GM12878 (cell line): ENCODE measurements at regions not wholly inside any gene's neighbourhood (a gene's known extent, or its start where the extent isn't known, plus 50 kb on each side); places are given as distances from the start of the nearest gene placed in this dataset.

ENCODE experiments used
- ATAC-seq: fragments of 200-7000 bp; cut with Tn5 transposase; 3 replicates; pipeline ENCODE4 v1.9.1; 2020; ENCODE audit warnings: mild to moderate bottlenecking, moderate library complexity
- BruUV-seq: library from RNA; stranded (reverse); fragments of 400-500 nt; replicated peaks from 2 replicates; lab custom pipeline; 2021; lab: Mats Ljungman, UMichigan
- CTCF ChIA-PET: fragments of 300-600 bp; sonication (Branson Sonifier 250); formaldehyde crosslinking; extraction: SDS; loops from one replicate; lab custom pipeline; 2021; ENCODE audit warnings: inconsistent platforms; lab: Yijun Ruan, JAX
- POLR2A ChIA-PET: fragments of 350-600 bp; formaldehyde crosslinking; extraction: SDS; loops from one replicate; lab custom pipeline; 2021; ENCODE audit warnings: inconsistent platforms; lab: Charles Lee
- RAD21 ChIA-PET: fragments of 300-600 bp; sonication (Branson Sonifier 250); formaldehyde crosslinking; loops from one replicate; lab custom pipeline; 2023; ENCODE audit warnings: antibody characterized with exemption; ENCODE audit not compliant: unreplicated experiment; lab: Charles Lee
- SMC1A ChIA-PET: fragments of 300-600 bp; sonication (Branson Sonifier 250); formaldehyde crosslinking; loops from one replicate; lab custom pipeline; 2023; ENCODE audit not compliant: unreplicated experiment, uncharacterized antibody; lab: Charles Lee
- DNase-seq: peaks from one replicate; pipeline ENCODE4 v3.0.0-alpha.2; 2011; ENCODE audit warnings: low read depth, low spot score
- FAIRE-seq: peaks from 3 replicates; lab custom pipeline; 2011; peaks lifted over from hg19 to GRCh38; lab: Jason Lieb, UNC
- H2AFZ ChIP-seq: 2 replicates; pipeline ENCODE4 v1.6.0; 2011; ENCODE audit warnings: low read depth, low read length, control low read depth; ENCODE audit not compliant: control insufficient read depth
- H3K27ac ChIP-seq: 2 replicates; pipeline ENCODE4 v1.5.1; 2011; ENCODE audit warnings: control low read depth; ENCODE audit not compliant: control insufficient read depth, insufficient read depth
- H3K27me3 ChIP-seq, 2 experiments: replicated peaks in 1 of 2; 2 replicates each; pipeline versions ENCODE4 v1.6.0 to v1.6.1; 2011; ENCODE audit warnings: low read length in 1 of 2; ENCODE audit not compliant: control insufficient read depth in 2 of 2, insufficient read depth in 2 of 2
- H3K36me3 ChIP-seq, 2 experiments: 2 replicates each; pipeline ENCODE4 v1.5.1; 2011; ENCODE audit warnings: low read length in 1 of 2; ENCODE audit not compliant: control insufficient read depth in 2 of 2, insufficient read depth in 2 of 2
- H3K4me1 ChIP-seq: 2 replicates; pipeline ENCODE4 v1.6.1; 2011; ENCODE audit warnings: mild to moderate bottlenecking, low read length, moderate library complexity, mixed read lengths; ENCODE audit not compliant: control insufficient read depth, insufficient read depth
- H3K4me2 ChIP-seq: 2 replicates; pipeline ENCODE4 v1.6.0; 2011; ENCODE audit warnings: control low read depth; ENCODE audit not compliant: control insufficient read depth, insufficient read depth
- H3K4me3 ChIP-seq: fragments of 200-600 bp; sonication (generic); 2 replicates; pipeline ENCODE4 v1.5.1; 2016
- H3K79me2 ChIP-seq: 2 replicates; pipeline ENCODE4 v1.6.0; 2011; ENCODE audit warnings: low read length; ENCODE audit not compliant: control insufficient read depth, insufficient read depth
- H3K9ac ChIP-seq: 2 replicates; pipeline ENCODE4 v1.8.0; 2011; ENCODE audit warnings: low read length, control low read depth, mixed read lengths; ENCODE audit not compliant: control insufficient read depth, insufficient read depth
- H3K9me3 ChIP-seq: replicated peaks from 3 replicates; pipeline ENCODE4 v1.5.1; 2011; ENCODE audit warnings: mild to moderate bottlenecking, low read length; ENCODE audit not compliant: control insufficient read depth, insufficient read depth
- H4K20me1 ChIP-seq: 2 replicates; pipeline ENCODE4 v1.6.0; 2011; ENCODE audit not compliant: control insufficient read depth, insufficient read depth
- ASH2L ChIP-seq: fragments of 300-600, 200-600 bp; sonication (generic); IDR thresholded peaks from 2 replicates; pipeline ENCODE4 v1.6.1; 2017; ENCODE audit warnings: low read depth, mild to moderate bottlenecking, borderline replicate concordance
- CHD1 ChIP-seq: IDR thresholded peaks from 2 replicates; pipeline ENCODE4 v1.6.1; 2012; ENCODE audit warnings: low read depth, low read length, improper control_type of control experiment
- CREB1 ChIP-seq: IDR thresholded peaks from 2 replicates; pipeline ENCODE4 v1.6.1; 2012; ENCODE audit warnings: low read depth, mild to moderate bottlenecking, inconsistent platforms
- MEF2A ChIP-seq: IDR thresholded peaks from 2 replicates; pipeline ENCODE4 v1.6.1; 2011; ENCODE audit warnings: low read depth, mild to moderate bottlenecking, low read length, moderate library complexity; ENCODE audit not compliant: insufficient read depth
- POLR2A ChIP-seq: IDR thresholded peaks from 2 replicates; pipeline ENCODE4 v1.6.1; 2011; ENCODE audit warnings: low read depth, mild to moderate bottlenecking, low read length
- POLR2AphosphoS2 ChIP-seq: IDR thresholded peaks from 2 replicates; pipeline ENCODE4 v1.6.1; 2011; ENCODE audit warnings: low read depth, mild to moderate bottlenecking, low read length, improper control_type of control experiment, moderate library complexity
- POLR2AphosphoS5 ChIP-seq: IDR thresholded peaks from 2 replicates; pipeline ENCODE4 v1.6.1; 2011; ENCODE audit warnings: mild to moderate bottlenecking, low read length, inconsistent platforms
- POU2F2 ChIP-seq: IDR thresholded peaks from 3 replicates; pipeline ENCODE4 v1.6.1; 2011; ENCODE audit warnings: low read depth, mild to moderate bottlenecking, low read length, borderline replicate concordance
- TCF12 ChIP-seq: IDR thresholded peaks from 2 replicates; pipeline ENCODE4 v1.6.1; 2011; ENCODE audit warnings: low read depth, mild to moderate bottlenecking, low read length
- YBX1 ChIP-seq: fragments of 450-650 bp; IDR thresholded peaks from 2 replicates; pipeline ENCODE4 v1.6.1; 2016; ENCODE audit warnings: antibody characterized with exemption
- WGBS: methylation state at CpG from one replicate; pipeline ENCODE4 v1.1.6; 2016; ENCODE audit warnings: low lambda C conversion rate; ENCODE audit not compliant: insufficient replicate concordance, insufficient coverage; ENCODE audit errors: missing lambda C conversion rate; 5-methylcytosine and 5-hydroxymethylcytosine counted together
- in situ Hi-C: fragments of 300-500 bp; cut with MboI; formaldehyde crosslinking; loops from 9 replicates; pipeline ENCODE4 v1.14.3; 2018; ENCODE audit warnings: mixed read lengths
- intact Hi-C: fragments of 100-400 bp; cut with micrococcal nuclease; formaldehyde crosslinking; loops from one replicate; pipeline ENCODE4 v1.14.2; 2022; ENCODE audit not compliant: unreplicated experiment
- TF ChIP-seq, protein P1 (sequence below): fragments of 450-650 bp; IDR thresholded peaks from 2 replicates; pipeline ENCODE4 v1.6.1; 2016; ENCODE audit warnings: mild to moderate bottlenecking
- TF ChIP-seq, protein P2 (sequence below): IDR thresholded peaks from 2 replicates; pipeline ENCODE4 v1.6.1; 2011; ENCODE audit warnings: low read depth, low read length, improper control_type of control experiment, borderline replicate concordance
- TF ChIP-seq, protein P3 (sequence below), 3 experiments: IDR thresholded peaks in 2 of 3; conservative IDR thresholded peaks in 1 of 3; 2 replicates each; pipeline ENCODE4 v1.5.1; 2011; ENCODE audit warnings: low read depth in 3 of 3, low read length in 3 of 3, mild to moderate bottlenecking in 3 of 3, control low read depth in 2 of 3, moderate library complexity in 2 of 3, inconsistent platforms in 1 of 3, mixed read lengths in 1 of 3; ENCODE audit not compliant: control insufficient read depth in 2 of 3, insufficient read depth in 1 of 3; ENCODE audit errors: extremely low read depth in 1 of 3

DNA sequence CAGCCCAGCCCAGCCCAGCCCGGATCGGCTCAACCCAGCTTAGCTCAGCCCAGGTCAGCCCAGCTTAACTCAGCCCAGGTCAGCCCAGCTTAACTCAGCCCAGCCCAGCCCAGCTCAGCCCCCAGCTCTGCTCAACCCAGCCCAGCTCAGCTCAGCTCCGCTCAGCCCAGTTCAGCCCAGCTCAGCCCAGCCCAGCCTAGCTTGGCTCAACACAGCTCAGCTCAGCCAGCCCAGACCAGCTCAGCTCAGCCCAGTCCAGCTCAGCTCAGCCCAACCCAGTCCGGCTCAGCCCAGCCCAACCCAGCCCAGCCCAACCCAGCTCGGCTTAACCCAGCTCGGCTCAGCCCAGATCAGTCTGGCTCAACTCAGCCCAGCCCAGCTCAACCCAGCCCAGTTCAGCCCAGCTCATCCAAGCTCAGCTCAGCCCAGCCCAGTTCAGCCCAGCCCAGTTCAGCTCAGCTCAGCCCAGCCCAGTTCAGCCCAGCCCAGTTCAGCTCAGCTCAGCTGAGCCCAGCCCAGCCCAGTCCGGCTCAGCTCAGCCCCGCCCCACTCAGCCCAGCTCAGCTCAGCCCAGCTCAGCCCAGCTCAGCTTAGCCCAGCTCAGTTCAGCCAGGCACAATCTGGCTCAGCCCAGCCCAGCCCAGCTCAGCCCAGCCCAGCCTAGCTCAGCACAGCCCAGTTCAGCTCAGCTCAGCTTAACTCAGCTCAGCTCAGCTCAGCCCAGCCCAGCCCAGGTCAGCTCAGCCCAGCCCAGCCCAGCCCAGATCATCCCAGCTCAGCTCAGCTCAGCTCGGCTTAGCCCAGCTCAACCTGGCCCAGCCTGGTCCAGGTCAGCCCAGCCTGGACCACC, 331.7 kb downstream of the TMEM121 start (continued):
- TF ChIP-seq, protein P1, sequence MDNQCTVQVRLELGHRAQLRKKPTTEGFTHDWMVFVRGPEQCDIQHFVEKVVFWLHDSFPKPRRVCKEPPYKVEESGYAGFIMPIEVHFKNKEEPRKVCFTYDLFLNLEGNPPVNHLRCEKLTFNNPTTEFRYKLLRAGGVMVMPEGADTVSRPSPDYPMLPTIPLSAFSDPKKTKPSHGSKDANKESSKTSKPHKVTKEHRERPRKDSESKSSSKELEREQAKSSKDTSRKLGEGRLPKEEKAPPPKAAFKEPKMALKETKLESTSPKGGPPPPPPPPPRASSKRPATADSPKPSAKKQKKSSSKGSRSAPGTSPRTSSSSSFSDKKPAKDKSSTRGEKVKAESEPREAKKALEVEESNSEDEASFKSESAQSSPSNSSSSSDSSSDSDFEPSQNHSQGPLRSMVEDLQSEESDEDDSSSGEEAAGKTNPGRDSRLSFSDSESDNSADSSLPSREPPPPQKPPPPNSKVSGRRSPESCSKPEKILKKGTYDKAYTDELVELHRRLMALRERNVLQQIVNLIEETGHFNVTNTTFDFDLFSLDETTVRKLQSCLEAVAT = peak; percentile 20; the same call in 1 of the 2 replicates
- no peak for TF ChIP-seq MEF2A
- TF ChIP-seq POLR2A = no peak; the same call in 1 of the 2 replicates
- no peak; the same call in 1 of the 2 replicates for TF ChIP-seq POLR2AphosphoS2
- TF ChIP-seq CHD1 = no peak
- TF ChIP-seq CREB1 = no peak
- peak; percentile 45; the same call in 1 of the 2 replicates for TF ChIP-seq POLR2AphosphoS5

DNA sequence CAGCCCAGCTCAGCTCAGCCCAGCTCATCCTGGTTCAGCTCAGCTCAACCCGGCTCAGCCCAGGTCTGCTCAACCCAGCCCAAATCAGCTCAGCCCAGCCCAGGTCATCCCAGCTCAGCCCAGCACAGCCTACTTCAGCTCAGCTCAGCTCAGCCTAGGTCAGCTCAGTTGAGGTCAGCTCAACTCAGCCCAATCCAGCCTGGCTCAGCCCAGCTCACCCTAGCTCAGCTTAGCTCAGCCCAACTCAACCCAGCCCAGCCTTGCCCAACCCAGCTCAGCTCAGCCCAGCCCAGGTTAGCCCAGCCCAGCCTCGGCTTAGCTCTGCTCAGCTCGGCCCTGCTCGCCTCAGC, 332.3 kb downstream of the TMEM121 start:
- H3K79me2 ChIP-seq = peaks cover 90% of the 10 kb centered on the region
- ATAC-seq (peak; percentile 0), FAIRE-seq (no peak), DNase-seq (no peak)
- H3K4me2 ChIP-seq = peak overlapping the region; percentile 33; the same call in 1 of the 2 replicates
- H3K27me3 ChIP-seq = no peaks in the 10 kb centered on the region
- ChIA-PET SMC1A (interaction anchor here (0.8 to 5.2 kb wide), 9 partner anchors 20 to 450 kb away, joined by 3 to 25 read pairs (median 4); no protein-coding TSS in a partner anchor), CTCF (interaction anchor here (1.1 to 8.2 kb wide), 7 partner anchors 29 to 833 kb away, joined by 3 to 180 read pairs (median 9); no protein-coding TSS in a partner anchor), RAD21 (interaction anchor here (1.1 to 9.4 kb wide), 9 partner anchors 29 to 513 kb away, joined by 3 to 119 read pairs (median 6); no protein-coding TSS in a partner anchor), POLR2A (interaction anchor here (0.9 to 8.5 kb wide), 4 partner anchors 411 to 420 kb away, joined by 3 to 88 read pairs (median 8); no protein-coding TSS in a partner anchor)
- H3K9me3 ChIP-seq = no peaks in the 10 kb centered on the region; the same call in none of the 3 replicates
- H2AFZ ChIP-seq = no peak overlapping the region
- H3K36me3 ChIP-seq = peaks cover 13 to 58% of the 10 kb centered on the region in 2 experiments
- peak overlapping the region; percentile 98 for H3K27ac ChIP-seq
- WGBS = no CpG with 5 or more reads among the region's 4 CpGs
- no TSS peak for BruUV-seq
- peak overlapping the region; percentile 47 for H3K4me3 ChIP-seq
- intact Hi-C loops (no loop called here), in situ Hi-C loops (loop anchor here (25.0 kb wide), 1 partner anchor 679 kb away; no protein-coding TSS in a partner anchor)
- H3K9ac ChIP-seq = peak overlapping the region; percentile 100
- H3K4me1 ChIP-seq = no peaks in the 10 kb centered on the region; the same call in 1 of the 2 replicates
- no peaks in the 10 kb centered on the region for H4K20me1 ChIP-seq
- TF ChIP-seq, protein P1 = peak; percentile 85
- TF ChIP-seq POLR2AphosphoS5 = peak; percentile 81
- TF ChIP-seq, protein P2, sequence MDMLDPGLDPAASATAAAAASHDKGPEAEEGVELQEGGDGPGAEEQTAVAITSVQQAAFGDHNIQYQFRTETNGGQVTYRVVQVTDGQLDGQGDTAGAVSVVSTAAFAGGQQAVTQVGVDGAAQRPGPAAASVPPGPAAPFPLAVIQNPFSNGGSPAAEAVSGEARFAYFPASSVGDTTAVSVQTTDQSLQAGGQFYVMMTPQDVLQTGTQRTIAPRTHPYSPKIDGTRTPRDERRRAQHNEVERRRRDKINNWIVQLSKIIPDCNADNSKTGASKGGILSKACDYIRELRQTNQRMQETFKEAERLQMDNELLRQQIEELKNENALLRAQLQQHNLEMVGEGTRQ = no peak
- peak; percentile 8; the same call in 1 of the 2 replicates for TF ChIP-seq POLR2AphosphoS2
- TF ChIP-seq POU2F2 = no peak; the same call in 2 of the 3 replicates
- TF ChIP-seq, protein P3, sequence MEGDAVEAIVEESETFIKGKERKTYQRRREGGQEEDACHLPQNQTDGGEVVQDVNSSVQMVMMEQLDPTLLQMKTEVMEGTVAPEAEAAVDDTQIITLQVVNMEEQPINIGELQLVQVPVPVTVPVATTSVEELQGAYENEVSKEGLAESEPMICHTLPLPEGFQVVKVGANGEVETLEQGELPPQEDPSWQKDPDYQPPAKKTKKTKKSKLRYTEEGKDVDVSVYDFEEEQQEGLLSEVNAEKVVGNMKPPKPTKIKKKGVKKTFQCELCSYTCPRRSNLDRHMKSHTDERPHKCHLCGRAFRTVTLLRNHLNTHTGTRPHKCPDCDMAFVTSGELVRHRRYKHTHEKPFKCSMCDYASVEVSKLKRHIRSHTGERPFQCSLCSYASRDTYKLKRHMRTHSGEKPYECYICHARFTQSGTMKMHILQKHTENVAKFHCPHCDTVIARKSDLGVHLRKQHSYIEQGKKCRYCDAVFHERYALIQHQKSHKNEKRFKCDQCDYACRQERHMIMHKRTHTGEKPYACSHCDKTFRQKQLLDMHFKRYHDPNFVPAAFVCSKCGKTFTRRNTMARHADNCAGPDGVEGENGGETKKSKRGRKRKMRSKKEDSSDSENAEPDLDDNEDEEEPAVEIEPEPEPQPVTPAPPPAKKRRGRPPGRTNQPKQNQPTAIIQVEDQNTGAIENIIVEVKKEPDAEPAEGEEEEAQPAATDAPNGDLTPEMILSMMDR (IDR thresholded peaks at IDR 0.05 in 2 of 3, conservative IDR thresholded peaks at IDR 0.05 in 1 of 3; ENCODE audit: control insufficient read depth in 2 of 3, extremely low read depth in 1 of 3, insufficient read depth in 1 of 3, low read depth in 3 of 3, low read length in 3 of 3) = no peak
- TF ChIP-seq POLR2A = peak; percentile 50
- TF ChIP-seq ASH2L = no peak
- no peak for TF ChIP-seq TCF12
- TF ChIP-seq YBX1 = no peak
